ENCODE measurements at regions not wholly inside any gene's neighbourhood (a gene's known extent, or its start where the extent isn't known, plus 50 kb on each side); places are given as distances from the start of the nearest gene placed in this dataset.

GRCh38 chrX:152575331-152575730 lies 62.4 kb upstream of the GABRQ start:
- TF ChIP-seq CTCF (IDR thresholded peaks at IDR 0.05) (no peak), POLR2A (IDR thresholded peaks at IDR 0.05) (no peak)

Data from adrenal gland (tissue), 5 donors.